DND-41 (cell line): ENCODE measurements at regions not wholly inside any gene's neighbourhood (a gene's known extent, or its start where the extent isn't known, plus 50 kb on each side); places are given as distances from the start of the nearest gene placed in this dataset.

ENCODE experiments used
- ATAC-seq: fragments of 200-7000 bp; cut with Tn5 transposase; 3 replicates; pipeline ENCODE4 v1.9.1; 2021; ENCODE audit warnings: low read depth; ENCODE audit not compliant: insufficient read depth
- DNase-seq: peaks from one replicate; pipeline ENCODE4 v3.0.0-alpha.2; 2020
- H2AFZ ChIP-seq: 2 replicates; pipeline ENCODE4 v1.6.0; 2012; ENCODE audit warnings: low read depth, low read length
- H3K27ac ChIP-seq: 2 replicates; pipeline ENCODE4 v1.5.1; 2012; ENCODE audit warnings: low read length, inconsistent platforms
- H3K27me3 ChIP-seq: fragments of 200-600 bp; sonication (generic); 2 replicates; pipeline ENCODE4 v1.6.0; 2012; ENCODE audit warnings: low read length, mild to moderate bottlenecking, inconsistent platforms; ENCODE audit not compliant: insufficient read depth, poor library complexity
- H3K36me3 ChIP-seq: 2 replicates; pipeline ENCODE4 v1.5.1; 2012; ENCODE audit warnings: low read length, inconsistent platforms; ENCODE audit not compliant: insufficient read depth
- H3K4me1 ChIP-seq: 2 replicates; pipeline ENCODE4 v1.5.1; 2012; ENCODE audit warnings: mild to moderate bottlenecking, low read length; ENCODE audit not compliant: insufficient read depth
- H3K4me2 ChIP-seq: 2 replicates; pipeline ENCODE4 v1.6.0; 2012; ENCODE audit warnings: mild to moderate bottlenecking, moderate library complexity, low read length, inconsistent platforms; ENCODE audit not compliant: insufficient read depth
- H3K4me3 ChIP-seq, 2 experiments: fragments of 200-600 bp in 1 of 2; shearing (Covaris generic) in 1 of 2; 2 replicates each; pipeline ENCODE4 v1.5.1; 2012 to 2016; ENCODE audit warnings: inconsistent platforms in 2 of 2, low read length in 2 of 2, mild to moderate bottlenecking in 2 of 2, low read depth in 1 of 2, moderate library complexity in 1 of 2
- H3K79me2 ChIP-seq: 2 replicates; pipeline ENCODE4 v1.6.0; 2012; ENCODE audit warnings: low read length, inconsistent platforms; ENCODE audit not compliant: insufficient read depth
- H3K9ac ChIP-seq: 2 replicates; pipeline ENCODE4 v1.6.0; 2012; ENCODE audit warnings: low read depth, mild to moderate bottlenecking, inconsistent platforms, low read length, moderate library complexity
- H3K9me3 ChIP-seq: 2 replicates; pipeline ENCODE4 v1.5.1; 2012; ENCODE audit warnings: low read length, moderate library complexity, mild to moderate bottlenecking, inconsistent platforms; ENCODE audit not compliant: insufficient read depth, severe bottlenecking
- H4K20me1 ChIP-seq: 2 replicates; pipeline ENCODE4 v1.6.0; 2012; ENCODE audit warnings: low read length; ENCODE audit not compliant: insufficient read depth
- EZH2 ChIP-seq: IDR thresholded peaks from 3 replicates; pipeline ENCODE4 v1.6.1; 2012; ENCODE audit warnings: borderline replicate concordance, low read depth, mild to moderate bottlenecking, moderate library complexity, low read length, inconsistent platforms; ENCODE audit not compliant: severe bottlenecking
- TF ChIP-seq, protein P1 (sequence below): IDR thresholded peaks from 2 replicates; pipeline ENCODE4 v1.5.1; 2012; ENCODE audit warnings: borderline replicate concordance, low read length, moderate library complexity, mild to moderate bottlenecking; ENCODE audit not compliant: poor library complexity, severe bottlenecking; ENCODE audit errors: extremely low read depth

GRCh38 chr21:36611379-36611778 lies 87.5 kb upstream of the SIM2 start:
- H3K9me3 ChIP-seq: no peaks in the 10 kb centered on the region
- no peaks in the 10 kb centered on the region for H3K4me1 ChIP-seq
- H3K4me2 ChIP-seq: no peak overlapping the region
- no peak for TF ChIP-seq EZH2
- TF ChIP-seq, protein P1, sequence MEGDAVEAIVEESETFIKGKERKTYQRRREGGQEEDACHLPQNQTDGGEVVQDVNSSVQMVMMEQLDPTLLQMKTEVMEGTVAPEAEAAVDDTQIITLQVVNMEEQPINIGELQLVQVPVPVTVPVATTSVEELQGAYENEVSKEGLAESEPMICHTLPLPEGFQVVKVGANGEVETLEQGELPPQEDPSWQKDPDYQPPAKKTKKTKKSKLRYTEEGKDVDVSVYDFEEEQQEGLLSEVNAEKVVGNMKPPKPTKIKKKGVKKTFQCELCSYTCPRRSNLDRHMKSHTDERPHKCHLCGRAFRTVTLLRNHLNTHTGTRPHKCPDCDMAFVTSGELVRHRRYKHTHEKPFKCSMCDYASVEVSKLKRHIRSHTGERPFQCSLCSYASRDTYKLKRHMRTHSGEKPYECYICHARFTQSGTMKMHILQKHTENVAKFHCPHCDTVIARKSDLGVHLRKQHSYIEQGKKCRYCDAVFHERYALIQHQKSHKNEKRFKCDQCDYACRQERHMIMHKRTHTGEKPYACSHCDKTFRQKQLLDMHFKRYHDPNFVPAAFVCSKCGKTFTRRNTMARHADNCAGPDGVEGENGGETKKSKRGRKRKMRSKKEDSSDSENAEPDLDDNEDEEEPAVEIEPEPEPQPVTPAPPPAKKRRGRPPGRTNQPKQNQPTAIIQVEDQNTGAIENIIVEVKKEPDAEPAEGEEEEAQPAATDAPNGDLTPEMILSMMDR: no peak
- no peak for ATAC-seq
- no peaks in the 10 kb centered on the region for H3K27me3 ChIP-seq
- no peaks in the 10 kb centered on the region for H4K20me1 ChIP-seq
- H3K4me3 ChIP-seq: no peak overlapping the region
- H3K79me2 ChIP-seq: no peaks in the 10 kb centered on the region
- no peak for DNase-seq
- no peaks in the 10 kb centered on the region for H3K36me3 ChIP-seq
- H2AFZ ChIP-seq: no peak overlapping the region
- no peak overlapping the region for H3K9ac ChIP-seq
- H3K27ac ChIP-seq: no peak overlapping the region

GRCh38 chr21:36613059-36613458 lies 85.9 kb upstream of the SIM2 start:
- no peaks in the 10 kb centered on the region for H3K4me1 ChIP-seq
- H3K79me2 ChIP-seq: no peaks in the 10 kb centered on the region
- no peak overlapping the region for H3K4me3 ChIP-seq
- no peak for ATAC-seq
- H3K27me3 ChIP-seq: no peaks in the 10 kb centered on the region
- TF ChIP-seq, protein P1: no peak
- TF ChIP-seq EZH2: no peak
- no peak overlapping the region for H3K4me2 ChIP-seq
- H4K20me1 ChIP-seq: no peaks in the 10 kb centered on the region
- no peak overlapping the region for H2AFZ ChIP-seq
- no peaks in the 10 kb centered on the region for H3K9me3 ChIP-seq
- DNase-seq: no peak
- no peaks in the 10 kb centered on the region for H3K36me3 ChIP-seq
- no peak overlapping the region for H3K27ac ChIP-seq
- H3K9ac ChIP-seq: no peak overlapping the region

GRCh38 chr21:36613554-36613953 lies 85.4 kb upstream of the SIM2 start:
- no peaks in the 10 kb centered on the region for H3K9me3 ChIP-seq
- no peak overlapping the region for H3K9ac ChIP-seq
- H2AFZ ChIP-seq: no peak overlapping the region
- no peak overlapping the region for H3K27ac ChIP-seq
- H3K4me1 ChIP-seq: no peaks in the 10 kb centered on the region
- H3K4me2 ChIP-seq: no peak overlapping the region
- DNase-seq: no peak
- ATAC-seq: no peak
- H3K27me3 ChIP-seq: no peaks in the 10 kb centered on the region
- no peaks in the 10 kb centered on the region for H3K79me2 ChIP-seq
- TF ChIP-seq, protein P1: no peak
- TF ChIP-seq EZH2: no peak
- no peaks in the 10 kb centered on the region for H4K20me1 ChIP-seq
- H3K36me3 ChIP-seq: no peaks in the 10 kb centered on the region
- H3K4me3 ChIP-seq: no peak overlapping the region
